ENCODE measurements at regions not wholly inside any gene's neighbourhood (a gene's known extent, or its start where the extent isn't known, plus 50 kb on each side); places are given as distances from the start of the nearest gene placed in this dataset.

DNA sequence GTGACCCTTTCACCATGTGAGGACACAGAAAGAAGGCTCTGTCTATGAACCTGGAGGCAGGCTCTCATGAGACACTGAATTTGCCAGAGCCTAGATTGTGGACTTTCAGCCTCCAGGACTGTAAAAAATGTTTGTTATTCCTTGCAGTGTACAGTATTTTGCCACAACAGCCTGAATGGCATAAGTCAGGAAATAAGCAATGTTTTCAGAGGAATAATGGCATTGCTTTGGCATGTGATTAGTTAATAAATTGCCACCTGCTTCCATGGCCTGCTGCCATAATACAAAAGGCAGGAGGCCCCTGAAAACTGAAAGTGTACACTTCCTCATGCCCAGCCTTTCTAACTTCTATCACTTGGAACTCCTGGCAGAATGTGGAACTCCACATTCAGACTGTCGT, 408.1 kb downstream of the GADD45G start:
- TF ChIP-seq, protein P1, sequence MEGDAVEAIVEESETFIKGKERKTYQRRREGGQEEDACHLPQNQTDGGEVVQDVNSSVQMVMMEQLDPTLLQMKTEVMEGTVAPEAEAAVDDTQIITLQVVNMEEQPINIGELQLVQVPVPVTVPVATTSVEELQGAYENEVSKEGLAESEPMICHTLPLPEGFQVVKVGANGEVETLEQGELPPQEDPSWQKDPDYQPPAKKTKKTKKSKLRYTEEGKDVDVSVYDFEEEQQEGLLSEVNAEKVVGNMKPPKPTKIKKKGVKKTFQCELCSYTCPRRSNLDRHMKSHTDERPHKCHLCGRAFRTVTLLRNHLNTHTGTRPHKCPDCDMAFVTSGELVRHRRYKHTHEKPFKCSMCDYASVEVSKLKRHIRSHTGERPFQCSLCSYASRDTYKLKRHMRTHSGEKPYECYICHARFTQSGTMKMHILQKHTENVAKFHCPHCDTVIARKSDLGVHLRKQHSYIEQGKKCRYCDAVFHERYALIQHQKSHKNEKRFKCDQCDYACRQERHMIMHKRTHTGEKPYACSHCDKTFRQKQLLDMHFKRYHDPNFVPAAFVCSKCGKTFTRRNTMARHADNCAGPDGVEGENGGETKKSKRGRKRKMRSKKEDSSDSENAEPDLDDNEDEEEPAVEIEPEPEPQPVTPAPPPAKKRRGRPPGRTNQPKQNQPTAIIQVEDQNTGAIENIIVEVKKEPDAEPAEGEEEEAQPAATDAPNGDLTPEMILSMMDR (IDR thresholded peaks at IDR 0.05) = no peak

- TF ChIP-seq, protein P1 (IDR thresholded peaks at IDR 0.05) = no peak
These were observed 409.0 kb downstream of the GADD45G start for GRCh38 chr9:90013778-90014177.

GRCh38 chr9:90014421-90014820, 409.6 kb downstream of the GADD45G start:
- TF ChIP-seq, protein P1 (IDR thresholded peaks at IDR 0.05) = no peak

DNA sequence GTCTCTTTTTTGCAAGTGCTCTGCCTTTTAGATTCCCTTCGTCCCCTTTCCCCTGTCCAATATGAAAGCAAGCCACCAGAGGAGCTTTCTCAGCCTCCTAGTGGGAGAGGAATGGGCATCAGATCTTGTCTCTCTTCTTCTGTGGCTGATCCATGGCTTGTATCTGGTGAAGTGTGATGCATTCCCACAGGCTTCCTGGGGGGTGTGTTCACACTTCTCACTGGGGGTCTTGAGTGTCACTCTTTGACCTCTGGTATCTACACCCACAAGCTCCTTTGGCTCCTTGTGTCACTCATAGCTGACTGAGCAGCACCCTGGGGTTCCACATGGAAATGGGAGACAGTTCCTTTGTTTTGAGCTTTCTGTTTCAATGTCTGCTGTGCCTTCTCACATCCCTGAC, 411.5 kb downstream of the GADD45G start:
- TF ChIP-seq, protein P1 (IDR thresholded peaks at IDR 0.05) = no peak

GRCh38 chr9:90017679-90018078, 412.9 kb downstream of the GADD45G start:
- TF ChIP-seq, protein P1 (IDR thresholded peaks at IDR 0.05) = no peak

DNA sequence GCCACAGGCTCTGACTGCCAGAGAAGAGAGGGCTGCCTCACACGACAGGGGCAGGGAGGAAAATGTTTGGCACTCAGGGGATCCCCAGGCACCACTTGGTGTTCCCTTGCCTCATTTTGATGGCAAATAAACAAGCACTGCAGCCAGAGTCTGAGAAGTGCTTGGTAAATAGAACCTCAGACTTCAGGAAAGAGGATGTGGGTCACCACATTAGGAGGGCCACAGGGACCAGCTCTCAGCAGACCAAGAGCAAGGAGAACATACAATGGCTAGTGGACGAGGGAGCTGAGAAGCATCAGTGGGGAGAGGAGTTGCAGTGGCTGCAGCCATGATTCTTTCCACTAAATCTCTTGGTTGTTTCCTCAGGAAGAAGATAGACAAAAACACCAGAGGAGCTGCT, 413.9 kb downstream of the GADD45G start:
- TF ChIP-seq, protein P1 (IDR thresholded peaks at IDR 0.05) = no peak

DNA sequence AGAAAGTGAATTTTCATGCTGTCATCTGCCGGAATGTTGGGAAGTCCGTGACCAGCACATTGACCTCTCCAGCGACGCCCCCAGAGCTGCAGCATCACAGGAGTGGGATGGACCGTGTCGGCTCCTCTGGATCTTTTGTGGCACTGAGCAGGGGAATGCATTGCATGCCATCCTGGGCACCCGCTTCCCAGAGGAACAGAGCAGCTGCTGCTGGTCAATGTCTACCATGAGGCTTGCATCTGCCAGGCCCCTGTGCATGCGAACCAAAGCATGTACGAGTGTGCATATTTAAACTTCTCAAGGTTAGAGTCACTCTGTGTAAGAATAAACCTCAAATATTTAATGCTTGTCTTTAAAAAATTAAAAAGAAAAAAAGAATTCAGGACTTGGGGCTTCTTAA, 414.8 kb downstream of the GADD45G start:
- TF ChIP-seq, protein P1 (IDR thresholded peaks at IDR 0.05) = no peak

- TF ChIP-seq, protein P1 (IDR thresholded peaks at IDR 0.05) = no peak
These were observed 415.6 kb downstream of the GADD45G start for GRCh38 chr9:90020276-90020871.
